GM18868 (cell line): ENCODE measurements at regions not wholly inside any gene's neighbourhood (a gene's known extent, or its start where the extent isn't known, plus 50 kb on each side); places are given as distances from the start of the nearest gene placed in this dataset.
"Not testable (repeated sequence)": the region's sequence is repeated elsewhere in the genome, so short reads cannot be mapped to it uniquely, and the experiment has no call there.

Source experiments
- ATAC-seq: cut with Tn5 transposase; IDR thresholded peaks from one replicate; pipeline ENCODE4 v1.9.1; 2021; ENCODE audit warnings: mild to moderate bottlenecking, moderate library complexity; ENCODE audit not compliant: unreplicated experiment

GRCh38 chr4:169342906-169343564 lies 72.3 kb upstream of the SH3RF1 start:
- ATAC-seq = no peak

- ATAC-seq = no peak
Measured at GRCh38 chr4:169342159-169342860, 71.6 kb upstream of the SH3RF1 start.

DNA sequence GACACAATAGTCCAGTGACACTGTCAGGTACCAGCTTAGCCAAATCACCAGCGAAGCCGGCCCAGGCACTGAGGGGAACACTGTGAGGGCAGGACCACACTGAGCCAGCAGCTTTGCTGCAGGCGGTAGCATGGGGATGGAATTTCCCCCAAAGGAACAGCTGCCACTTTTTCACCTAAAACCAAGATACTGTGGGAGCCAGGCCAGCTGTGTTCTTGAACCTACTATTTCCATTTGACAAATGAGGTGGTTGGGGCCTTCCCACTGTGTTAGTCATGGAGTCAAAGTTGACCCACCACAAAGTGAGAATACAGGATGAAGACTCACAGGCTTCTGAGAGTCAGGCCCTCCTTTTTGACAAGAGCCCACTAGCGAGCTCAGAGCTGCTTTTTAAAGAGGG lies 70.7 kb upstream of the SH3RF1 start:
- ATAC-seq = peak; percentile 83

DNA sequence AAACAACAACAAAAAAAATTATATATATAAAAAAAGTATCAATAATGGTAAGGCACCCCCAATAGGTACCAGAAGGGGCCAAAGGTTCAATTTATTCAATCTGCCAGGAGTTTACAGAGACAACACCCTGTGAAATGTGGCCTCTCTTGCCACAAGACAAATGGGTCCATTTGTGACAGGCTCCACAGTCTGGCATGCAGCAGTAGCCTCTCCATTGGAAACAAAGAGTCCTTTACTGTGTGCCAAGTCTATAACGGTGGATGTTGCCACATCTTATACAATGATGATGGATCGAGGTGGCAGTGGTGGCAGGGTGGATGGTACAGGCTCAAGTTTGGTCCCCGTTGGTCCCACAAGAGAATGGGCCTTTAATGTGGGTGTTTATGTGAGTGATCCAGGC lies 70.1 kb upstream of the SH3RF1 start:
- ATAC-seq = no peak

- ATAC-seq = no peak
Measured at GRCh38 chr4:169338241-169338640, 67.5 kb upstream of the SH3RF1 start.

GRCh38 chr4:169337510-169337909 lies 66.8 kb upstream of the SH3RF1 start:
- no peak for ATAC-seq

DNA sequence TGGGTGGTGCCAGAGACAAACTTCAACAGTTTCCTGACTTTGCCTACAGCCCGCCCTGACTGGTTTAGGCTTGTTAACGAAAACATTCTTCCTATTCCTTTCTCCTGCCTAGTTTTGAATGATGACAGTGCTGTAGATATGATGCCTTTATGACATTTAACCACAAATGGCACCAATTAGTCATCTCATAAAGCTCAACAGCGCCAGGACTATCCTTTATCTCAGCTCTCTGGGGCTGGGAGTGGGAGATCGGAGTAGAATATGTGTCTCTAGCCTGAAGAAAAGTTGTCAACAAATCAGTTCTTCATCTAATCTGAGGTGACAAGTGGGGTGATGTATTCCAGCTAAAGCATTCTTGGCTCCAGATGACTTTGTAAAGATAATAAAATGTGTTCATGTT lies 64.6 kb upstream of the SH3RF1 start:
- no peak for ATAC-seq

DNA sequence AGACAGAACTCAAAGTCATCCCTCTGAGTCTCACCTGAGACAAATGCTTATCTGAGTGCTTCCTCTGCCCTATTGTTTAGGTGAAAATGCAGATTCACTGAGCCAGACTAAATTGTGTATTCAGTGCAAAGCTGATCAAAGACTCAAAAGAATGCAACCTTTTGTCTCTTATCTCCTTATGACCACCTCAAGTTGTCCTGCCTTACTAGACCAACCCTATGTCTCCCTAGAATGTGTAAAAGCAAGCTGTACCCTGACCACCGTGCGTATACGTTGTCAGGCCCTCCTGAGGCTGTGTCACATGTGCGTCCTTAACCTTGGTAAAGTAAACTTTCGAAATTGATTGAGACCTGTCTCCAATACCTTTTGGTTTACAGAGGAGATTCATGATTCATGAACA lies 63.6 kb upstream of the SH3RF1 start:
- ATAC-seq = no peak

GRCh38 chr4:169333265-169333664 lies 62.5 kb upstream of the SH3RF1 start:
- ATAC-seq = no peak

GRCh38 chr4:169332583-169332982 lies 61.8 kb upstream of the SH3RF1 start:
- no peak for ATAC-seq

- no peak for ATAC-seq
Measured at GRCh38 chr4:169330811-169331210, 60.1 kb upstream of the SH3RF1 start.

DNA sequence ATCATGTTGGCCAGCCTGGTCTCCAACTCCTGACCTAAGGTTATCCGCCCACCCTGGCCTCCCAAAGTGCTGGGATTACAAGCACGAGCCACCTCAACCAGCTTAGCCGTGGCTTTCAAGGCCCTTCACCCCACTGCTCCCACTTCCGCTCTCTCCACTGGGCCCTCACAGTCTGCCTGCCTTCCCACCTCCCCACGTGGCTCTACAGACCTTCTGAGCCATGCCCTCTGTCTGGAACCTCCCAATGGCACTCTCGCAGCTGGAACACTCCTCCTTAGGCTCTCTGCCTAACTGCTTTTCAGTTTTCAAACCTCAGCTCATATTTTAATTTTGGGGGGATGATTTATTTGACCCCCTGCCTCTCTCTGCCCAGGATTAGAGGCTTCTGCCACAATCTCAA lies 59.3 kb upstream of the SH3RF1 start:
- ATAC-seq = no peak

DNA sequence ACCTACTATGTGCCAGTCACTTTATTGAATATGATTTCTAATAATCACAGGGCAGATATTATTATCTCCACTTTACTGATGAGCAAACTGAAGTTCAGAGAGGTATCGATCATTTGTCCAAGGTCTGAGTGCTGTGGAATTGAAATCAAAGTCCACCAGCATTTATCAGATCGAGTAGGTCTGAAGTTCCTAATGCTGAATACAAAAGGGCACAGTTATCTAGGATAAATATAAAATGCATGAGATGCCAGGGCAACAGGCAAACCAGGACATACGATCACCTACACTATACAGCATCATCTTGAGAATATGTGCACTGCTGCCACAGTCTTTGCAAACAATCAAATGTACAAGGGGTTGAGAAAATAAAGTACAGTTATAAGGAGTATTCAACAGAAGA lies 57.2 kb upstream of the SH3RF1 start:
- ATAC-seq = no peak

- ATAC-seq = not testable (repeated sequence)
Measured at GRCh38 chr4:169323925-169324324, 53.2 kb upstream of the SH3RF1 start.

GRCh38 chr4:169322833-169323232 lies 52.1 kb upstream of the SH3RF1 start:
- ATAC-seq = not testable (repeated sequence)
